Suprapubic skin (tissue), 4 donors: ENCODE measurements at regions not wholly inside any gene's neighbourhood (a gene's known extent, or its start where the extent isn't known, plus 50 kb on each side); places are given as distances from the start of the nearest gene placed in this dataset.

Source experiments
- DNase-seq, 2 donors: peaks; one replicate each; pipeline ENCODE4 v3.0.0-alpha.2; 2019; ENCODE audit warnings: low spot score in 2 of 2
- H3K27ac ChIP-seq: fragments of 200-600 bp; sonication (generic); one replicate; pipeline ENCODE4 v1.5.1; 2019
- H3K27me3 ChIP-seq: fragments of 200-600 bp; sonication (generic); one replicate; pipeline ENCODE4 v1.5.1; 2019
- H3K36me3 ChIP-seq: fragments of 200-600 bp; sonication (generic); one replicate; pipeline ENCODE4 v1.5.1; 2019
- H3K4me1 ChIP-seq: fragments of 200-600 bp; sonication (generic); one replicate; pipeline ENCODE4 v1.5.1; 2019
- H3K4me3 ChIP-seq: fragments of 200-600 bp; sonication (generic); one replicate; pipeline ENCODE4 v1.5.1; 2019; ENCODE audit warnings: mild to moderate bottlenecking
- H3K9me3 ChIP-seq: fragments of 200-600 bp; sonication (generic); one replicate; pipeline ENCODE4 v1.5.1; 2019
- CTCF ChIP-seq, 2 donors: fragments of 200-600 bp in 1 of 2; fragments of 450-650 bp in 1 of 2; sonication (generic) in 1 of 2; IDR thresholded peaks; one replicate each; pipeline ENCODE4 v1.5.1; 2016 to 2019; ENCODE audit warnings: antibody characterized with exemption in 2 of 2, mild to moderate bottlenecking in 1 of 2, moderate library complexity in 1 of 2
- EP300 ChIP-seq: sonication (generic); formaldehyde crosslinking; IDR thresholded peaks from one replicate; pipeline ENCODE4 v1.6.1; 2017; ENCODE audit warnings: antibody characterized with exemption
- POLR2A ChIP-seq, 2 donors: fragments of 450-650 bp; IDR thresholded peaks; one replicate each; pipeline ENCODE4 v1.6.1; 2017; ENCODE audit warnings: antibody characterized with exemption in 2 of 2, mild to moderate bottlenecking in 2 of 2, moderate library complexity in 2 of 2
- POLR2AphosphoS5 ChIP-seq, 3 donors: sonication (generic); formaldehyde crosslinking; IDR thresholded peaks; one replicate each; pipeline ENCODE4 v1.6.1; 2017; ENCODE audit warnings: antibody characterized with exemption in 3 of 3
- WGBS: methylation state at CpG from one replicate; pipeline ENCODE4 v1.1.5; 2018; 5-methylcytosine and 5-hydroxymethylcytosine counted together

GRCh38 chr13:74289107-74289506, 154.9 kb upstream of the KLF12 start:
- WGBS: 63% methylated on average over 7 of the region's 7 CpGs
- H3K27ac ChIP-seq: no peak overlapping the region
- H3K4me1 ChIP-seq: peaks cover 35% of the 10 kb centered on the region
- TF ChIP-seq POLR2AphosphoS5 (IDR thresholded peaks at IDR 0.05) (no peak), CTCF (IDR thresholded peaks at IDR 0.05) (no peak), POLR2A (IDR thresholded peaks at IDR 0.05) (no peak), EP300 (no peak)
- no peaks in the 10 kb centered on the region for H3K9me3 ChIP-seq
- no peak overlapping the region for H3K4me3 ChIP-seq
- H3K36me3 ChIP-seq: no peaks in the 10 kb centered on the region
- no peaks in the 10 kb centered on the region for H3K27me3 ChIP-seq
- DNase-seq: no peak

GRCh38 chr13:74288361-74288911, 154.2 kb upstream of the KLF12 start:
- Histone ChIP-seq H3K4me3 (peak overlapping the region; percentile 26), H3K9me3 (no peaks in the 10 kb centered on the region), H3K4me1 (peaks cover 35% of the 10 kb centered on the region), H3K36me3 (no peaks in the 10 kb centered on the region), H3K27ac (no peak overlapping the region), H3K27me3 (no peaks in the 10 kb centered on the region)
- DNase-seq: no peak
- WGBS: 16% methylated on average over 10 of the region's 10 CpGs
- TF ChIP-seq POLR2AphosphoS5 (IDR thresholded peaks at IDR 0.05): no peak
- no peak for TF ChIP-seq CTCF (IDR thresholded peaks at IDR 0.05)
- TF ChIP-seq POLR2A (IDR thresholded peaks at IDR 0.05): no peak
- no peak for TF ChIP-seq EP300

GRCh38 chr13:74287724-74288169, 153.5 kb upstream of the KLF12 start:
- 9% methylated on average over 4 of the region's 4 CpGs for WGBS

GRCh38 chr13:74280795-74281490, 146.7 kb upstream of the KLF12 start:
- no peaks in the 10 kb centered on the region for H3K27me3 ChIP-seq
- no peaks in the 10 kb centered on the region for H3K9me3 ChIP-seq
- DNase-seq: no peak
- TF ChIP-seq POLR2AphosphoS5 (IDR thresholded peaks at IDR 0.05) (no peak), CTCF (IDR thresholded peaks at IDR 0.05) (no peak), POLR2A (IDR thresholded peaks at IDR 0.05) (no peak), EP300 (no peak)
- H3K4me1 ChIP-seq: no peaks in the 10 kb centered on the region
- 80% methylated on average over 1 of the region's 1 CpG for WGBS
- no peaks in the 10 kb centered on the region for H3K36me3 ChIP-seq
- H3K4me3 ChIP-seq: no peak overlapping the region
- no peak overlapping the region for H3K27ac ChIP-seq

More at GRCh38 chr13:74287724-74288169, 153.5 kb upstream of the KLF12 start:
- H3K36me3 ChIP-seq: no peaks in the 10 kb centered on the region
- peak overlapping the region; percentile 26 for H3K4me3 ChIP-seq
- peak; percentile 70 to 82 for DNase-seq
- no peaks in the 10 kb centered on the region for H3K27me3 ChIP-seq
- H3K9me3 ChIP-seq: no peaks in the 10 kb centered on the region
- H3K4me1 ChIP-seq: peaks cover 35% of the 10 kb centered on the region
- no peak overlapping the region for H3K27ac ChIP-seq
- TF ChIP-seq EP300: no peak
- no peak for TF ChIP-seq POLR2AphosphoS5 (IDR thresholded peaks at IDR 0.05)
- no peak for TF ChIP-seq POLR2A (IDR thresholded peaks at IDR 0.05)
- TF ChIP-seq CTCF (IDR thresholded peaks at IDR 0.05): no peak

GRCh38 chr13:74280093-74280794, 146.0 kb upstream of the KLF12 start:
- DNase-seq: no peak
- TF ChIP-seq EP300 (no peak), POLR2A (IDR thresholded peaks at IDR 0.05) (no peak)
- H3K9me3 ChIP-seq: no peaks in the 10 kb centered on the region
- no peak overlapping the region for H3K27ac ChIP-seq
- no peaks in the 10 kb centered on the region for H3K4me1 ChIP-seq
- H3K27me3 ChIP-seq: no peaks in the 10 kb centered on the region
- 82% methylated on average over 3 of the region's 3 CpGs for WGBS
- no peaks in the 10 kb centered on the region for H3K36me3 ChIP-seq
- no peak overlapping the region for H3K4me3 ChIP-seq
